ENCODE measurements at regions not wholly inside any gene's neighbourhood (a gene's known extent, or its start where the extent isn't known, plus 50 kb on each side); places are given as distances from the start of the nearest gene placed in this dataset.

- no peak overlapping the region for H3K9ac ChIP-seq (ENCODE audit: control insufficient read depth, insufficient read depth, low read length)
- TF ChIP-seq TCF12 (IDR thresholded peaks at IDR 0.05; ENCODE audit: low read depth, low read length) (no peak), ZBTB11 (CRISPR knock-in tag; IDR thresholded peaks at IDR 0.05) (no peak), TCF7 (IDR thresholded peaks at IDR 0.05; ENCODE audit: borderline replicate concordance) (no peak), IRF3 (IDR thresholded peaks at IDR 0.05) (no peak), EZH2 (IDR thresholded peaks at IDR 0.05; ENCODE audit: borderline replicate concordance, control insufficient read depth, low read depth, low read length) (no peak), MYB (IDR thresholded peaks at IDR 0.05; ENCODE audit: borderline replicate concordance, low read depth, low read length) (no peak), RBBP5 (conservative IDR thresholded peaks at IDR 0.05) (no peak), HDAC6 (IDR thresholded peaks at IDR 0.05; ENCODE audit: unreplicated experiment) (no peak), SMAD5 (IDR thresholded peaks at IDR 0.05; ENCODE audit: low read depth) (no peak)
- intact Hi-C loops (cut with micrococcal nuclease; ENCODE audit: unreplicated experiment): no loop called here
- no peak for ATAC-seq
- peaks cover 63% of the 10 kb centered on the region for H3K4me1 ChIP-seq (ENCODE audit: control insufficient read depth, insufficient read depth, low read length)
- H3K9me3 ChIP-seq (replicated peaks; ENCODE audit: control insufficient read depth, insufficient read depth, low read length): no peaks in the 10 kb centered on the region; the same call in 2 of the 3 replicates
- no peak overlapping the region for H3K4me3 ChIP-seq
- ChIA-PET CTCF (no interaction called here), POLR2A (no interaction called here), SMC1A (ENCODE audit: uncharacterized antibody, unreplicated experiment) (no interaction called here), RAD21 (ENCODE audit: unreplicated experiment) (no interaction called here)
- no peak overlapping the region for H3K4me2 ChIP-seq (ENCODE audit: control insufficient read depth, insufficient read depth)
- no peaks in the 10 kb centered on the region for H4K20me1 ChIP-seq (ENCODE audit: control insufficient read depth, insufficient read depth)
- in situ Hi-C loops (cut with MboI): no loop called here
- no peak overlapping the region for H3K27ac ChIP-seq (ENCODE audit: control insufficient read depth, insufficient read depth)
- FAIRE-seq: no peak
- H3K79me2 ChIP-seq (ENCODE audit: control insufficient read depth, insufficient read depth, low read length): no peaks in the 10 kb centered on the region
- BruUV-seq (replicated peaks): no TSS peak
- H3K36me3 ChIP-seq (ENCODE audit: control insufficient read depth in 2 of 2, insufficient read depth in 2 of 2, low read length in 1 of 2): no peaks in the 10 kb centered on the region
- no peak overlapping the region for H2AFZ ChIP-seq (ENCODE audit: control insufficient read depth, low read depth, low read length)
- no peaks in the 10 kb centered on the region for H3K27me3 ChIP-seq (replicated peaks in 1 of 2; ENCODE audit: control insufficient read depth in 2 of 2, insufficient read depth in 2 of 2, low read length in 1 of 2)
- DNase-seq (ENCODE audit: low read depth, low spot score): no peak
- WGBS (ENCODE audit: insufficient coverage, insufficient replicate concordance, low lambda C conversion rate, missing lambda C conversion rate): 60% methylated on average over 6 of the region's 6 CpGs
Observed at GRCh38 chr6:33860006-33860405, 56.2 kb upstream of the MLN start.
